Psoas muscle (tissue), 7 donors: ENCODE measurements at regions not wholly inside any gene's neighbourhood (a gene's known extent, or its start where the extent isn't known, plus 50 kb on each side); places are given as distances from the start of the nearest gene placed in this dataset.
"Not testable (repeated sequence)": the region's sequence is repeated elsewhere in the genome, so short reads cannot be mapped to it uniquely, and the experiment has no call there.

Source experiments
- ATAC-seq, 4 donors: fragments of 200-7000 bp; cut with Tn5 transposase; one replicate each; pipeline ENCODE4 v1.9.1; 2020; ENCODE audit warnings: moderate library complexity in 3 of 4, mild to moderate bottlenecking in 2 of 4
- DNase-seq, 2 donors: peaks; one replicate each; pipeline ENCODE4 v3.0.0-alpha.2; 2020
- H3K27ac ChIP-seq: fragments of 200-600 bp; one replicate; pipeline ENCODE4 v1.8.0; 2022
- H3K27me3 ChIP-seq, 3 donors: fragments of 200-600 bp in 1 of 3; one replicate each; pipeline versions ENCODE4 v1.6.1 to v1.8.0; 2013 to 2022; ENCODE audit warnings: low read length in 2 of 3, mild to moderate bottlenecking in 2 of 3, moderate library complexity in 1 of 3; ENCODE audit not compliant: insufficient read depth in 3 of 3
- H3K36me3 ChIP-seq, 2 donors: fragments of 200-600 bp in 1 of 2; one replicate each; pipeline versions ENCODE4 v1.6.1 to v1.8.0; 2013 to 2022; ENCODE audit warnings: low read depth in 1 of 2, mild to moderate bottlenecking in 1 of 2, moderate library complexity in 1 of 2; ENCODE audit not compliant: insufficient read depth in 1 of 2
- H3K4me1 ChIP-seq: fragments of 200-600 bp; one replicate; pipeline ENCODE4 v1.8.0; 2022
- H3K4me3 ChIP-seq: fragments of 200-600 bp; one replicate; pipeline ENCODE4 v1.8.0; 2022; ENCODE audit warnings: mild to moderate bottlenecking
- H3K9me3 ChIP-seq: fragments of 200-600 bp; one replicate; pipeline ENCODE4 v1.8.0; 2022
- WGBS, 3 donors: extraction: QIAGEN DNeasy Blood & Tissue Kit; methylation state at CpG; one replicate each; pipeline versions ENCODE4 v1.1.6 to v1.1.7; 2013; 5-methylcytosine and 5-hydroxymethylcytosine counted together
- intact Hi-C, 2 donors: fragments of 100-400 bp; cut with DNase I; formaldehyde crosslinking; loops; one replicate each; pipeline versions ENCODE4 v1.11.0 to v1.14.2; 2022
- TF ChIP-seq, protein P1 (sequence below): fragments of 200-600 bp; IDR thresholded peaks from one replicate; pipeline ENCODE4 v1.8.0; 2022; ENCODE audit warnings: antibody characterized with exemption
- donor health status: healthy with polysubstance abuse.
- donor health status: DM: no; HTN: no; CAD: no; lungs with moderate emphysema.
- donor health status: Bipolar disorder and iron deficiency.
- donor health status: healthy.
- donor health status: DM: yes; HTN: yes; CAD: no.
- donor health status: DM: no; HTN: no; CAD: no.
- donor health status: DM: yes; HTN: yes; CAD: no.

DNA sequence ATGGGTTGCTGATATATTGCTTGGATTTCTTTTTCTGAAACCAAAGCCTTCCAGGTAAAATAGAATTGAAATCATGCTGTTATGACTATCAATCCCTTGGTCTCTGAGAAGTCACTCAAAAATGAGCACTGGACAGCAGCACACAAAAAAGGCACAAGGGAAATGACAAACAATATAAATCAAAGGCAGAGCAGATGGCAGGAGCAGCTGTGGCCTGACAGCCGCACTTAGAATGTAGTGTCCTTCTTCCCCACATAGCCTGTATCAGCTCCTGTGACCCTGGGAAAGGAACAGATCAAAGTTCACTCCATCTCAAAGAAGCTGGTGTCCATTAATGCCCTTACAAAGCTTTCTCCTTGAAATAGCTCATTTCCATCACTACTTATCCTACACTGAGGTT, 326.7 kb downstream of the SUCLG1 start:
- Histone ChIP-seq H3K4me1 (no peaks in the 10 kb centered on the region), H3K36me3 (no peaks in the 10 kb centered on the region), H3K27ac (no peak overlapping the region), H3K27me3 (no peaks in the 10 kb centered on the region), H3K4me3 (no peak overlapping the region), H3K9me3 (no peaks in the 10 kb centered on the region)
- DNase-seq (no peak), ATAC-seq (no peak)
- intact Hi-C loops: no loop called here
- TF ChIP-seq, protein P1, sequence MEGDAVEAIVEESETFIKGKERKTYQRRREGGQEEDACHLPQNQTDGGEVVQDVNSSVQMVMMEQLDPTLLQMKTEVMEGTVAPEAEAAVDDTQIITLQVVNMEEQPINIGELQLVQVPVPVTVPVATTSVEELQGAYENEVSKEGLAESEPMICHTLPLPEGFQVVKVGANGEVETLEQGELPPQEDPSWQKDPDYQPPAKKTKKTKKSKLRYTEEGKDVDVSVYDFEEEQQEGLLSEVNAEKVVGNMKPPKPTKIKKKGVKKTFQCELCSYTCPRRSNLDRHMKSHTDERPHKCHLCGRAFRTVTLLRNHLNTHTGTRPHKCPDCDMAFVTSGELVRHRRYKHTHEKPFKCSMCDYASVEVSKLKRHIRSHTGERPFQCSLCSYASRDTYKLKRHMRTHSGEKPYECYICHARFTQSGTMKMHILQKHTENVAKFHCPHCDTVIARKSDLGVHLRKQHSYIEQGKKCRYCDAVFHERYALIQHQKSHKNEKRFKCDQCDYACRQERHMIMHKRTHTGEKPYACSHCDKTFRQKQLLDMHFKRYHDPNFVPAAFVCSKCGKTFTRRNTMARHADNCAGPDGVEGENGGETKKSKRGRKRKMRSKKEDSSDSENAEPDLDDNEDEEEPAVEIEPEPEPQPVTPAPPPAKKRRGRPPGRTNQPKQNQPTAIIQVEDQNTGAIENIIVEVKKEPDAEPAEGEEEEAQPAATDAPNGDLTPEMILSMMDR: no peak
- 5 to 12% (median 7%) methylated on average over 1 of the region's 1 CpG for WGBS, 3 donors

DNA sequence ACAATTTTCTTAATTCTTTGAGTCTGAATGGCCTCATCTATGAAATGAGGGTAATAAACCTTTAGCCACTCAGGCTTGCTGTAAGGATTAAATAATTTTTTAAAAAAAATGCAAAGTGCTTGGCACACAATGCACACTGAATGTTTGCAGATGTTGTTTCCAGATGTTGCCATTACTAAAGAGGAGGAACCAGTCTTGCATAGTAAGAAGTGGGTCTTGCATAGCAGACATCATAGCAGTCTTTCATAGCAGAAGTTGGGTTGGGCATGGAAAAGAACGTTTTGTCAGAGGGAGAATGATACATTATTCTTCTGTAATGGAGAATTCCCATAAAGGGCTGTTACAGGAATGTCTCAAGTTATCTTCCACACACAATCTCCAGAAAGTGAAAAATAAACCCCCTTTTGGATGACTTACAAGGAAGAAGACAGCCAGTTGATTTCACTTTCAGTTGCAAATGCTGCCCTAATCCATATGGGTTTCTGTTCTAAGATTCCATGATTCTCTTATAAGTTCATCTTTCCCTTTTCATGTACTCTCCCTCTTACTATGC, 327.7 kb downstream of the SUCLG1 start:
- H3K4me1 ChIP-seq: no peaks in the 10 kb centered on the region

DNA sequence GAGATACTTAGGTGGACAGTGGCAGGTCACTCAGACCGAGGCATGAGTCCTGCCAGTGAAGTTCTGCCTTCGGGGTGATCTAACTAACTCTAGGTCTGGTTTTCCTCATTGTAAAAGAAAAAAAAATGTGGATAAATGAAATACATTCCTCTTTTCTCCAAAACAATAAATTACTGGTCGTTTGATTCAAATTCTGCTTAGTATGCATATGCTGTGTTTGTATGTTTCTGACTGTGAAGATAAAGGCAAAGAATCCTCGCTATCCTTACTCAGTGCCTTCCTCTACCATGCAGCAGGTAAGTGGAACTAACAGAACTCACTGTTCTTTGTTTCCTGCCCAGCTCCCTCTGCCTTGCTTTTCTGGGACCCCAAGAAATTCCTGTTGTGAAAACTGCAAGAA, 330.1 kb downstream of the SUCLG1 start:
- TF ChIP-seq, protein P1: no peak
- 70 to 76% (median 73%) methylated on average over 4 of the region's 4 CpGs for WGBS, 3 donors
- H3K36me3 ChIP-seq: no peaks in the 10 kb centered on the region
- H3K4me1 ChIP-seq: no peaks in the 10 kb centered on the region
- no peak for DNase-seq
- intact Hi-C loops: no loop called here
- no peaks in the 10 kb centered on the region for H3K27me3 ChIP-seq
- H3K9me3 ChIP-seq: no peaks in the 10 kb centered on the region
- no peak for ATAC-seq
- no peak overlapping the region for H3K27ac ChIP-seq
- no peak overlapping the region for H3K4me3 ChIP-seq

More for the DNA sequence above, 327.7 kb downstream of the SUCLG1 start:
- intact Hi-C loops: no loop called here
- no peak overlapping the region for H3K4me3 ChIP-seq
- TF ChIP-seq, protein P1: no peak
- DNase-seq: no peak
- H3K36me3 ChIP-seq: no peaks in the 10 kb centered on the region
- H3K27me3 ChIP-seq: no peaks in the 10 kb centered on the region
- no peaks in the 10 kb centered on the region for H3K9me3 ChIP-seq
- no peak overlapping the region for H3K27ac ChIP-seq
- WGBS, 3 donors: 12 to 15% (median 13%) methylated on average over 1 of the region's 1 CpG
- ATAC-seq: no peak

DNA sequence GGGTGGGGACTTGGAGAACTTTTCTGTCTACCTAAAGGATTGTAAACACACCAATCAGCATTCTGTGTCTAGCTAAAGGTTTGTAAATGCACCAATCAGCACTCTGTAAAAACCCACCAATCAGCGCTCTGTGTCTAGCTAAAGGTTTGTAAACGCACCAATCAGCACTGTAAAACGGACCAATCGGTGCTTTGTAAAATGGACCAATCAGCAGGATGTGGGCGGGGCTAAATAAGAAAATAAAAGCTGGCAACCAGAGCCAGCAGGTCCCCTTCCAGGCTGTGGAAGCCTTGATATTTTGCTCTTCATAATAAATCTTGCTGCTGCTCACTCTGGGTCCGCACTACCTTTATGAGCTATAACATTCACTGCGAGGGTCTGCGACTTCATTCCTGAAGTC, 331.3 kb downstream of the SUCLG1 start:
- H3K27me3 ChIP-seq, ATAC-seq, H3K27ac ChIP-seq, H3K9me3 ChIP-seq, DNase-seq, intact Hi-C loops, H3K36me3 ChIP-seq, H3K4me1 ChIP-seq, H3K4me3 ChIP-seq: not testable (repeated sequence)
- WGBS, 3 donors: 90 to 96% (median 94%) methylated on average over 8 of the region's 8 CpGs

DNA sequence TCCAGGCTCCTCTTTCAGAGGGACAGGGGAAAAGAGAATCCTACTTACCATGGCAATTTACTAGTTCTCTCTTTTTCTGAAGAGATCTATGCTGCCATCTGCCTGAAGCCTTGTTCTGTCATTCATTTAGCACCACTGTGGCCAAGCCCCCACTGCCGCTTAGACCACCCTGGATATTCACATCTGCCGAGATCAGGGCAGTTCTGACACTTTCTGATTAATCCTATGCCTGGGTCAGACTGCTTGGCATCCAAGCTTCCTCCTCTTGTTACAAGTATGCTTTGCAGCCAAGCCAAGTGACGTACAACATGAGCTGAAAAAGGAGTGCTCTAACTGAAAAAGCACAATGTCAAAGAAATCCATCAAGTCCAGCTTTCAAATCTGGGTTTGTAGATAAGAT, 332.6 kb downstream of the SUCLG1 start:
- H3K9me3 ChIP-seq: no peaks in the 10 kb centered on the region
- no peaks in the 10 kb centered on the region for H3K27me3 ChIP-seq
- H3K36me3 ChIP-seq: no peaks in the 10 kb centered on the region
- TF ChIP-seq, protein P1: no peak
- H3K4me1 ChIP-seq: no peaks in the 10 kb centered on the region
- DNase-seq: no peak
- 13 to 32% (median 16%) methylated on average over 3 of the region's 3 CpGs for WGBS, 3 donors
- intact Hi-C loops: no loop called here
- no peak overlapping the region for H3K4me3 ChIP-seq
- no peak for ATAC-seq
- no peak overlapping the region for H3K27ac ChIP-seq
